Liver (tissue), 8 donors: ENCODE measurements at regions not wholly inside any gene's neighbourhood (a gene's known extent, or its start where the extent isn't known, plus 50 kb on each side); places are given as distances from the start of the nearest gene placed in this dataset.

ENCODE experiments used
- DNase-seq: peaks from one replicate; pipeline ENCODE4 v3.0.0-alpha.2; 2017; ENCODE audit warnings: low spot score
- H3K27ac ChIP-seq, 2 donors: one replicate each; pipeline ENCODE4 v1.7.0; 2013; ENCODE audit warnings: inconsistent platforms in 2 of 2, low read length in 2 of 2, control low read depth in 1 of 2, low read depth in 1 of 2, mild to moderate bottlenecking in 1 of 2
- H3K27me3 ChIP-seq, 4 donors: one replicate each; pipeline versions ENCODE4 v1.6.1 to v1.7.0; 2013; ENCODE audit warnings: low read length in 3 of 4, inconsistent platforms in 1 of 4, mild to moderate bottlenecking in 1 of 4, moderate library complexity in 1 of 4; ENCODE audit not compliant: control insufficient read depth in 4 of 4, insufficient read depth in 4 of 4
- H3K36me3 ChIP-seq, 4 donors: one replicate each; pipeline versions ENCODE4 v1.6.1 to v1.7.0; 2013; ENCODE audit warnings: low read length in 3 of 4, mild to moderate bottlenecking in 3 of 4, low read depth in 1 of 4, moderate library complexity in 1 of 4; ENCODE audit not compliant: control insufficient read depth in 4 of 4, insufficient read depth in 3 of 4
- H3K4me1 ChIP-seq, 4 donors: one replicate each; pipeline versions ENCODE4 v1.6.1 to v1.7.0; 2013; ENCODE audit warnings: low read length in 3 of 4, mild to moderate bottlenecking in 3 of 4, moderate library complexity in 1 of 4; ENCODE audit not compliant: control insufficient read depth in 4 of 4, insufficient read depth in 4 of 4
- H3K4me3 ChIP-seq, 3 donors: one replicate each; pipeline versions ENCODE4 v1.6.1 to v1.7.0; 2013; ENCODE audit warnings: low read length in 3 of 3, control low read depth in 1 of 3, low read depth in 1 of 3, mild to moderate bottlenecking in 1 of 3
- H3K9ac ChIP-seq, 2 donors: one replicate each; pipeline ENCODE4 v1.7.0; 2013; ENCODE audit warnings: low read length in 2 of 2, mild to moderate bottlenecking in 2 of 2, moderate library complexity in 2 of 2, control low read depth in 1 of 2, low read depth in 1 of 2
- H3K9me3 ChIP-seq, 4 donors: one replicate each; pipeline versions ENCODE4 v1.6.1 to v1.7.0; 2013; ENCODE audit warnings: low read length in 3 of 4; ENCODE audit not compliant: control insufficient read depth in 4 of 4
- ATF3 ChIP-seq: IDR thresholded peaks from 2 replicates; pipeline ENCODE4 v1.6.1; 2016; ENCODE audit warnings: antibody characterized with exemption
- CTCF ChIP-seq: fragments of 150-350 bp; IDR thresholded peaks from 2 replicates; pipeline ENCODE4 v1.5.1; 2017; ENCODE audit warnings: improper control_type of control experiment, low read depth, low read length; ENCODE audit not compliant: missing input control
- EGR1 ChIP-seq, 2 donors: IDR thresholded peaks; 2 replicates each; pipeline ENCODE4 v1.6.1; 2016 to 2018; ENCODE audit warnings: antibody characterized with exemption in 2 of 2, low read depth in 2 of 2
- FOXA1 ChIP-seq: IDR thresholded peaks from 2 replicates; pipeline ENCODE4 v1.6.1; 2016; ENCODE audit warnings: antibody characterized with exemption
- FOXA2 ChIP-seq: IDR thresholded peaks from 2 replicates; pipeline ENCODE4 v1.6.1; 2016; ENCODE audit warnings: antibody characterized with exemption
- GABPA ChIP-seq, 2 donors: IDR thresholded peaks in 1 of 2; conservative IDR thresholded peaks in 1 of 2; 2 replicates each; pipeline ENCODE4 v1.6.1; 2016; ENCODE audit warnings: antibody characterized with exemption in 2 of 2, mild to moderate bottlenecking in 1 of 2, moderate library complexity in 1 of 2
- HNF4A ChIP-seq, 2 donors: conservative IDR thresholded peaks; 2 replicates each; pipeline ENCODE4 v1.6.1; 2016; ENCODE audit warnings: antibody characterized with exemption in 2 of 2, mild to moderate bottlenecking in 2 of 2
- HNF4G ChIP-seq: IDR thresholded peaks from 2 replicates; pipeline ENCODE4 v1.6.1; 2016; ENCODE audit warnings: antibody characterized with exemption
- JUND ChIP-seq, 2 donors: IDR thresholded peaks; 2 replicates each; pipeline ENCODE4 v1.6.1; 2016; ENCODE audit warnings: antibody characterized with exemption in 2 of 2
- MAX ChIP-seq: IDR thresholded peaks from 2 replicates; pipeline ENCODE4 v1.6.1; 2016; ENCODE audit warnings: antibody characterized with exemption
- NR2F2 ChIP-seq: IDR thresholded peaks from 2 replicates; pipeline ENCODE4 v1.6.1; 2016; ENCODE audit warnings: antibody characterized with exemption
- RAD21 ChIP-seq, 2 donors: IDR thresholded peaks; 2 replicates each; pipeline ENCODE4 v1.6.1; 2016; ENCODE audit warnings: antibody characterized with exemption in 2 of 2, mild to moderate bottlenecking in 2 of 2
- REST ChIP-seq: IDR thresholded peaks from 2 replicates; pipeline ENCODE4 v1.6.1; 2016; ENCODE audit warnings: antibody characterized with exemption, mild to moderate bottlenecking
- RXRA ChIP-seq, 2 donors: IDR thresholded peaks; 2 replicates each; pipeline ENCODE4 v1.6.1; 2017 to 2018; ENCODE audit warnings: antibody characterized with exemption in 2 of 2, mild to moderate bottlenecking in 1 of 2
- SP1 ChIP-seq: IDR thresholded peaks from 2 replicates; pipeline ENCODE4 v1.6.1; 2018; ENCODE audit warnings: antibody characterized with exemption, mild to moderate bottlenecking
- TAF1 ChIP-seq: conservative IDR thresholded peaks from 2 replicates; pipeline ENCODE4 v1.6.1; 2016; ENCODE audit warnings: antibody characterized with exemption, mild to moderate bottlenecking
- YY1 ChIP-seq: IDR thresholded peaks from 2 replicates; pipeline ENCODE4 v1.6.1; 2016; ENCODE audit warnings: antibody characterized with exemption, mild to moderate bottlenecking
- ZBTB33 ChIP-seq: IDR thresholded peaks from 2 replicates; pipeline ENCODE4 v1.6.1; 2016; ENCODE audit warnings: antibody characterized with exemption
- WGBS: extraction: QIAGEN DNeasy Blood & Tissue Kit; methylation state at CpG from one replicate; pipeline ENCODE4 v1.1.7; 2013; 5-methylcytosine and 5-hydroxymethylcytosine counted together
- donor health status: healthy.
- donor health status: healthy.
- donor health status: healthy.
- donor health status: healthy.
- donor health status: healthy.

- no peaks in the 10 kb centered on the region for H3K36me3 ChIP-seq
- TF ChIP-seq HNF4A (conservative IDR thresholded peaks at IDR 0.05) (no peak), MAX (no peak), JUND (IDR thresholded peaks at IDR 0.05) (no peak), ZBTB33 (no peak), HNF4G (no peak), YY1 (no peak), FOXA1 (no peak), FOXA2 (no peak), RXRA (IDR thresholded peaks at IDR 0.05) (no peak)
- no peak overlapping the region for H3K9ac ChIP-seq
- H3K4me1 ChIP-seq: no peaks in the 10 kb centered on the region
- no peak for DNase-seq
- H3K27me3 ChIP-seq: no peaks in the 10 kb centered on the region
- H3K27ac ChIP-seq: no peak overlapping the region
- WGBS: 90% methylated on average over 3 of the region's 3 CpGs
- no peaks in the 10 kb centered on the region for H3K9me3 ChIP-seq
- H3K4me3 ChIP-seq: no peak overlapping the region
Measured at GRCh38 chr13:73880365-73880764, 253.8 kb downstream of the KLF12 start.

- WGBS: 67% methylated on average over 4 of the region's 4 CpGs
- no peak for DNase-seq
- Histone ChIP-seq H3K4me1 (no peaks in the 10 kb centered on the region), H3K9me3 (no peaks in the 10 kb centered on the region), H3K36me3 (no peaks in the 10 kb centered on the region), H3K27ac (no peak overlapping the region), H3K9ac (no peak overlapping the region), H3K27me3 (no peaks in the 10 kb centered on the region), H3K4me3 (no peak overlapping the region)
- no peak for TF ChIP-seq HNF4A (conservative IDR thresholded peaks at IDR 0.05)
- no peak for TF ChIP-seq RXRA (IDR thresholded peaks at IDR 0.05)
- TF ChIP-seq FOXA2: no peak
- TF ChIP-seq HNF4G: no peak
- no peak for TF ChIP-seq TAF1
- TF ChIP-seq REST: no peak
- no peak for TF ChIP-seq GABPA (IDR thresholded peaks at IDR 0.05 in 1 of 2, conservative IDR thresholded peaks at IDR 0.05 in 1 of 2)
- TF ChIP-seq CTCF: no peak
- TF ChIP-seq MAX: no peak
- no peak for TF ChIP-seq FOXA1
- TF ChIP-seq NR2F2: no peak
- TF ChIP-seq RAD21 (IDR thresholded peaks at IDR 0.05): no peak
- TF ChIP-seq EGR1 (IDR thresholded peaks at IDR 0.05; ENCODE audit: low read depth in 2 of 2): no peak
- no peak for TF ChIP-seq YY1
- TF ChIP-seq ATF3: no peak
- TF ChIP-seq JUND (IDR thresholded peaks at IDR 0.05): no peak
- no peak for TF ChIP-seq SP1
- no peak for TF ChIP-seq ZBTB33
Measured at GRCh38 chr13:73879346-73880015, 254.7 kb downstream of the KLF12 start.
